ENCODE measurements at regions not wholly inside any gene's neighbourhood (a gene's known extent, or its start where the extent isn't known, plus 50 kb on each side); places are given as distances from the start of the nearest gene placed in this dataset.

- TF ChIP-seq TSHZ1 (CRISPR knock-in tag; IDR thresholded peaks at IDR 0.05) (no peak), GTF2E2 (tag; IDR thresholded peaks at IDR 0.05) (no peak)
Measured at GRCh38 chrX:124555036-124555595, 208.8 kb downstream of the SH2D1A start (continued).

GRCh38 chrX:124557976-124558375, 211.6 kb downstream of the SH2D1A start:
- in situ Hi-C loops (cut with MboI): no loop called here
- TF ChIP-seq NR3C1 (CRISPR knock-in tag; IDR thresholded peaks at IDR 0.05): no peak
- TF ChIP-seq LEF1 (IDR thresholded peaks at IDR 0.05): no peak
- no peak for TF ChIP-seq ZBTB34 (CRISPR knock-in tag; IDR thresholded peaks at IDR 0.05)
- TF ChIP-seq ZNF512 (tag; IDR thresholded peaks at IDR 0.05): no peak
- TF ChIP-seq JUNB (CRISPR knock-in tag; conservative IDR thresholded peaks at IDR 0.05): no peak
- TF ChIP-seq ZNF175 (CRISPR knock-in tag; IDR thresholded peaks at IDR 0.05; ENCODE audit: low read depth): no peak
- no TSS peak for BruUV-seq (replicated peaks)
- H3K79me2 ChIP-seq (ENCODE audit: control insufficient read depth, insufficient read depth, low read length): no peaks in the 10 kb centered on the region
- no peak for FAIRE-seq
- no peaks in the 10 kb centered on the region for H3K9me1 ChIP-seq (ENCODE audit: control insufficient read depth, insufficient read depth, low read length)
- H2AFZ ChIP-seq (ENCODE audit: low read depth, low read length): no peak overlapping the region
- 33% methylated on average over 1 of the region's 1 CpG for WGBS (ENCODE audit: insufficient coverage, low coverage, missing lambda C conversion rate)
- no peaks in the 10 kb centered on the region for H3K4me1 ChIP-seq (replicated peaks in 1 of 2; ENCODE audit: control insufficient read depth in 2 of 2, insufficient read depth in 2 of 2, low read length in 2 of 2)
- H4K20me1 ChIP-seq (replicated peaks; ENCODE audit: control insufficient read depth, insufficient read depth, low read length): no peaks in the 10 kb centered on the region
- H3K27me3 ChIP-seq (ENCODE audit: control insufficient read depth in 2 of 2, insufficient read depth in 2 of 2, low read length in 2 of 2): no peaks in the 10 kb centered on the region
- H3K9ac ChIP-seq (ENCODE audit: insufficient read depth in 1 of 2, low read depth in 2 of 2, low read length in 2 of 2): no peak overlapping the region
- no peak overlapping the region for H3K4me2 ChIP-seq (ENCODE audit: insufficient read depth, low read length)
- ChIA-PET CTCF (ENCODE audit: low intra/inter-chr PET ratio) (no interaction called here), POLR2A (interaction anchor here (0.7 kb wide), 1 partner anchor 19 kb away, joined by 3 read pairs; no protein-coding TSS in a partner anchor)
- ATAC-seq: no peak
- H3K36me3 ChIP-seq (ENCODE audit: control insufficient read depth, insufficient read depth, low read length): no peaks in the 10 kb centered on the region
- intact Hi-C loops (cut with micrococcal nuclease): no loop called here
- no peak for DNase-seq (ENCODE audit: extremely low read depth in 1 of 4, low spot score in 3 of 4)
- no peaks in the 10 kb centered on the region for H3K9me3 ChIP-seq (replicated peaks; ENCODE audit: control insufficient read depth, insufficient read depth, low read depth, low read length)
- H3K4me3 ChIP-seq: no peak overlapping the region
- no peak overlapping the region for H3K27ac ChIP-seq (ENCODE audit: extremely low read depth, low read depth, low read length)

Measured in K562 (cell line).